ENCODE measurements at regions not wholly inside any gene's neighbourhood (a gene's known extent, or its start where the extent isn't known, plus 50 kb on each side); places are given as distances from the start of the nearest gene placed in this dataset.

DNA sequence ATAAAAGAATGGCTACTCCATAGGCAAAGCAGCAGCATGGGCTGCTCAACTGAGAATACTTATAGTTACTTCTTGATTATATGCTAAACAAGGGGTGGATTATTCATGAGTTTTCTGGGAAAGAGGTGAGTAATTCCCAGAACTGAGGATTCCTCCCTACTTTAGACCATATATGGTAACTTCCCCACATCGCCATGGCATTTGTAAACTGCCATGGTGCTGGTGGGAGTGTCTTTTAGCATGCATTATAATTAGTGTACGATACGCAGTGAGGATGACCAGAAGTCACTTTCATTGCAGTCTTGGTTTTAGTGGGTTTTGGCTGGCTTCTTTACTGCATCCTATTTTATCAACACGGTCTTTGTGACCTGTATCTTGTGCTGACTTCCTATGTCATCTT, 141.5 kb downstream of the MAGEB17 start:
- H3K18ac ChIP-seq (ENCODE audit: low read length): no peak overlapping the region
- WGBS (ENCODE audit: extremely low coverage, insufficient coverage, low lambda C conversion rate): no CpG with 5 or more reads among the region's 4 CpGs
- H3K4me3 ChIP-seq (ENCODE audit: low read length): no peak overlapping the region

DNA sequence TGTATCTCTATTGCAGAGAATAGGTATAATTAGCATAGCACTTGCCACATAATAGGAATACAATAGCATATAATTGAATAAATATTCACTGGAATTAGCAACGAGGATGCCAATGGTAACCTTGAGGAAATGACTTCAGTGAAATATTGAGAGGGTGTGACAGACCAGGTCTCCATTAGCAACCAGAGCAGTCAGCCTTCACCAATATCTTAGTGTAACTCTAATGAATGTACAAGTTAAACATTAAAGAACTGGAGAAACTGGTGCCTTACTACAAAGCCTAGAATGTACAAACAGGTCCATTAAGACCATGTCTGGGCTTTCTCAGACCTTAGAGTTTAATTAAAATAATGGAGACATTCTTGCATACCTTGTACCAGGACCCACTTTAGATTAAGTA, 143.0 kb downstream of the MAGEB17 start:
- Histone ChIP-seq H3K4ac (ENCODE audit: low read depth, low read length) (no peak overlapping the region), H3K36me3 (ENCODE audit: control insufficient read depth, insufficient read depth, low read length) (no peaks in the 10 kb centered on the region), H2BK5ac (ENCODE audit: low read length) (no peak overlapping the region), H4K5ac (ENCODE audit: low read length) (no peak overlapping the region), H3K56ac (ENCODE audit: low read length) (no peak overlapping the region), H2BK15ac (replicated peaks; ENCODE audit: low read depth) (no peak overlapping the region), H3K23ac (ENCODE audit: low read length) (no peak overlapping the region), H3K79me1 (ENCODE audit: low read length) (no peaks in the 10 kb centered on the region), H2AK5ac (ENCODE audit: low read length) (no peak overlapping the region), H3K27me3 (ENCODE audit: insufficient read depth, low read length, poor library complexity) (no peaks in the 10 kb centered on the region), H3K4me3 (ENCODE audit: low read length) (no peak overlapping the region), H2BK120ac (ENCODE audit: low read depth, low read length) (no peak overlapping the region), H3K27ac (ENCODE audit: low read depth, low read length) (no peak overlapping the region), H3K4me1 (ENCODE audit: control insufficient read depth, low read depth, low read length) (no peaks in the 10 kb centered on the region), H3K4me2 (ENCODE audit: low read length) (no peak overlapping the region), H4K8ac (ENCODE audit: low read depth, low read length) (no peak overlapping the region), H3K79me2 (ENCODE audit: control insufficient read depth, insufficient read depth, low read length) (no peaks in the 10 kb centered on the region), H3K9ac (ENCODE audit: low read length) (no peak overlapping the region), H3K18ac (ENCODE audit: low read length) (no peak overlapping the region)
- no peak for DNase-seq
- WGBS (ENCODE audit: extremely low coverage, insufficient coverage, low lambda C conversion rate): no CpG with 5 or more reads among the region's 1 CpG

More for the DNA sequence above, 141.5 kb downstream of the MAGEB17 start:
- Histone ChIP-seq H3K27me3 (ENCODE audit: insufficient read depth, low read length, poor library complexity) (no peaks in the 10 kb centered on the region), H2AK5ac (ENCODE audit: low read length) (no peak overlapping the region), H3K23ac (ENCODE audit: low read length) (no peak overlapping the region), H3K36me3 (ENCODE audit: control insufficient read depth, insufficient read depth, low read length) (no peaks in the 10 kb centered on the region), H3K79me2 (ENCODE audit: control insufficient read depth, insufficient read depth, low read length) (no peaks in the 10 kb centered on the region), H2BK120ac (ENCODE audit: low read depth, low read length) (no peak overlapping the region), H3K4ac (ENCODE audit: low read depth, low read length) (no peak overlapping the region), H2BK5ac (ENCODE audit: low read length) (no peak overlapping the region), H4K8ac (ENCODE audit: low read depth, low read length) (no peak overlapping the region), H3K56ac (ENCODE audit: low read length) (no peak overlapping the region), H3K27ac (ENCODE audit: low read depth, low read length) (no peak overlapping the region), H3K4me1 (ENCODE audit: control insufficient read depth, low read depth, low read length) (no peaks in the 10 kb centered on the region), H3K4me2 (ENCODE audit: low read length) (no peak overlapping the region), H4K5ac (ENCODE audit: low read length) (no peak overlapping the region), H2BK15ac (replicated peaks; ENCODE audit: low read depth) (no peak overlapping the region), H3K79me1 (ENCODE audit: low read length) (no peaks in the 10 kb centered on the region), H3K9ac (ENCODE audit: low read length) (no peak overlapping the region)
- DNase-seq: no peak

DNA sequence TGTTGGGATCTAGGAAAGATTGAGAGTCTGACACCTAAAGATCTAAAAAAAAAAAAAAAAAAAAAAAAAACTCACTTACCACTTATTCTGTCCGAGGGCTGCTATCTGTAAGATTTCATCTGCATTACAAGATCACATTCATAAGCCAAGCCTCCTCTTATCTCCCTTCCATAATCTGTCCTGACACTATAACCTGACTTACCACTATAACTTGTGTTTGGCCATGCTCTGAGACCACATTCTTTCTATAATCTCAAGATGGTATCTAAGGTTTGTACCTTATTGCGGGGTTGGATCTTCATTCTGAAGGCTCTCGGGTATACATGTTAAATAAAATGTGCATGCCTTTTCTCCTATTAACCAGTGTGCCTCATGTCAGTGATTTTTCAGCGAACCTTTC, 144.4 kb downstream of the MAGEB17 start:
- Histone ChIP-seq H2BK5ac (ENCODE audit: low read length) (no peak overlapping the region), H2BK15ac (replicated peaks; ENCODE audit: low read depth) (no peak overlapping the region), H4K8ac (ENCODE audit: low read depth, low read length) (no peak overlapping the region), H2BK120ac (ENCODE audit: low read depth, low read length) (no peak overlapping the region), H3K9ac (ENCODE audit: low read length) (no peak overlapping the region), H3K27ac (ENCODE audit: low read depth, low read length) (no peak overlapping the region), H3K4me3 (ENCODE audit: low read length) (no peak overlapping the region), H3K23ac (ENCODE audit: low read length) (no peak overlapping the region), H2AK5ac (ENCODE audit: low read length) (no peak overlapping the region), H3K18ac (ENCODE audit: low read length) (no peak overlapping the region), H3K4ac (ENCODE audit: low read depth, low read length) (no peak overlapping the region), H3K27me3 (ENCODE audit: insufficient read depth, low read length, poor library complexity) (no peaks in the 10 kb centered on the region), H4K5ac (ENCODE audit: low read length) (no peak overlapping the region), H3K4me1 (ENCODE audit: control insufficient read depth, low read depth, low read length) (no peaks in the 10 kb centered on the region), H3K56ac (ENCODE audit: low read length) (peak overlapping the region; percentile 15), H3K4me2 (ENCODE audit: low read length) (no peak overlapping the region), H3K79me1 (ENCODE audit: low read length) (no peaks in the 10 kb centered on the region), H3K79me2 (ENCODE audit: control insufficient read depth, insufficient read depth, low read length) (no peaks in the 10 kb centered on the region), H3K36me3 (ENCODE audit: control insufficient read depth, insufficient read depth, low read length) (no peaks in the 10 kb centered on the region)
- whole genome bisulfite sequencing (ENCODE audit: extremely low coverage, insufficient coverage, low lambda C conversion rate): no CpG with 5 or more reads among the region's 4 CpGs
- DNase-seq: peak; percentile 45

DNA sequence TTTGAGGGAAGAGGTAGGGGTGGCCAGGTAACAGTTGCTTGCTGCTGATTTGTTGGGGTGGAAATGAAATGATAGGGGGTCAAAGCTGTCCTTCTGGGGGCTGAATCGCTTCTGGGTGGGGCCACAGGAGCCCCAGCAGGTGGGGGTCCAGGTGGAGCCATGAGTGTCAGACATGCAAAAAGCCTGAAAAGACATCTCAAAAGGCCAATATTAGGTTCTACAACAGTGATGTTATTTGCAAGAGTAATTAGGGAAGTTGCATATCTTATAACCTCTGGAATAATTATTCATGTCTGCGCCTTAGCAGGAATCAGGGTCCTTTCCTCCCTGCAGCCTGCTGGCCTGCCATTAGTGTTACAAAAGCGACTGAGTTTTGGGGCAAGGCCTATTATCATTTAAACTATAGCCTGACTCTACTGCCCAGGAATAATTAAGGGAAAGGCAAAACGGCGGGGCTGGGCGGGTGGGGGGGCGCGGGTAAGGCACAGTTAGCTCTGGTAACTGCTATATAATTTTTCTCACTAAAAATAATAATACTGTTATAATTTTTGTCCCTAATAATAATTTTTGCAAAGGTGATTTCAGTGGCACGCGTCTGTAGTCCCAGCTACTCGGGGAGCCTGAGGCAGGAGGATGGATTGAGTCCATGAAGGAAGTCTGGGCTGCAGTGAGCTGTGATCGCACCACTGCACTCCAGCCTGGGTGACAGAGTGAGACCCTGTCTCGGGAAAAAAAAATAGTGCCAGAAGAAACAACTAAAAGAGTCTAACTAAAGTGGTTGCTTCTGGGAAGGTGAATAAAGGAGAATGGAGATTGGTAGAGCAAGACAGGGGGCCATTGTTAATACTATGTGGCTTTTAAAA, 145.7 kb downstream of the MAGEB17 start:
- H3K27ac ChIP-seq (ENCODE audit: low read depth, low read length): no peak overlapping the region
- no peak overlapping the region for H4K8ac ChIP-seq (ENCODE audit: low read depth, low read length)
- no peak overlapping the region for H3K9ac ChIP-seq (ENCODE audit: low read length)
- H2BK120ac ChIP-seq (ENCODE audit: low read depth, low read length): no peak overlapping the region
- H3K4me3 ChIP-seq (ENCODE audit: low read length): no peak overlapping the region
- no peak overlapping the region for H3K4me2 ChIP-seq (ENCODE audit: low read length)
- H2BK15ac ChIP-seq (replicated peaks; ENCODE audit: low read depth): no peak overlapping the region
- no peak overlapping the region for H2BK5ac ChIP-seq (ENCODE audit: low read length)
- no peak overlapping the region for H2AK5ac ChIP-seq (ENCODE audit: low read length)
- DNase-seq: no peak
- no peaks in the 10 kb centered on the region for H3K27me3 ChIP-seq (ENCODE audit: insufficient read depth, low read length, poor library complexity)
- H3K4me1 ChIP-seq (ENCODE audit: control insufficient read depth, low read depth, low read length): no peaks in the 10 kb centered on the region
- no peak overlapping the region for H3K18ac ChIP-seq (ENCODE audit: low read length)
- H3K79me1 ChIP-seq (ENCODE audit: low read length): no peaks in the 10 kb centered on the region
- no peak overlapping the region for H4K5ac ChIP-seq (ENCODE audit: low read length)
- H3K36me3 ChIP-seq (ENCODE audit: control insufficient read depth, insufficient read depth, low read length): no peaks in the 10 kb centered on the region
- H3K79me2 ChIP-seq (ENCODE audit: control insufficient read depth, insufficient read depth, low read length): no peaks in the 10 kb centered on the region
- peak overlapping the region; percentile 55 for H3K4ac ChIP-seq (ENCODE audit: low read depth, low read length)
- H3K56ac ChIP-seq (ENCODE audit: low read length): peak overlapping the region; percentile 64
- WGBS (ENCODE audit: extremely low coverage, insufficient coverage, low lambda C conversion rate): no CpG with 5 or more reads among the region's 13 CpGs
- no peak overlapping the region for H3K23ac ChIP-seq (ENCODE audit: low read length)

DNA sequence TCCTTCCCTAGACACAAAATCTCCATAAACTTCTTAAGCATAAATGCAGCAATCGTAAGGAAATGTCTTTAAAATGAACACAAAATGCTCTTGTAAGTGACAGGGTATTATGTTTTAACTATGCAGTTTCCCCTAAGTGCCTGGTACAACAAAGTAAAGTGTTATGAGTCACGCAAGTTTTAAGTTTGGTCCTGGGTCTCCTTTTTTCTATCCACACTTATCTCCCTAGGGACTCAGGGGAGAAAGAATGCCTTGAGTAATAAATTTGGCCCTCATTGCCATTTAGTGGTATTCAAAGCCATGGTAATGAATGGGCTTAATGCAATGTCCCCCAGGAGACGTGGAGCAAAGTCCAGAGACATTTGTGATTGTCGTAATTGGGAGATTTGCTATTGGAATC, 149.1 kb downstream of the MAGEB17 start:
- Histone ChIP-seq H4K8ac (ENCODE audit: low read depth, low read length) (no peak overlapping the region), H2BK5ac (ENCODE audit: low read length) (no peak overlapping the region), H3K27ac (ENCODE audit: low read depth, low read length) (no peak overlapping the region), H3K4me3 (ENCODE audit: low read length) (no peak overlapping the region), H3K4me1 (ENCODE audit: control insufficient read depth, low read depth, low read length) (no peaks in the 10 kb centered on the region), H3K18ac (ENCODE audit: low read length) (no peak overlapping the region), H2BK120ac (ENCODE audit: low read depth, low read length) (peak overlapping the region; percentile 45), H3K27me3 (ENCODE audit: insufficient read depth, low read length, poor library complexity) (no peaks in the 10 kb centered on the region), H3K4ac (ENCODE audit: low read depth, low read length) (no peak overlapping the region), H3K56ac (ENCODE audit: low read length) (no peak overlapping the region), H2BK15ac (replicated peaks; ENCODE audit: low read depth) (no peak overlapping the region), H3K79me2 (ENCODE audit: control insufficient read depth, insufficient read depth, low read length) (no peaks in the 10 kb centered on the region), H3K23ac (ENCODE audit: low read length) (no peak overlapping the region), H3K9ac (ENCODE audit: low read length) (no peak overlapping the region), H3K36me3 (ENCODE audit: control insufficient read depth, insufficient read depth, low read length) (no peaks in the 10 kb centered on the region), H2AK5ac (ENCODE audit: low read length) (no peak overlapping the region), H3K79me1 (ENCODE audit: low read length) (no peaks in the 10 kb centered on the region), H3K4me2 (ENCODE audit: low read length) (no peak overlapping the region), H4K5ac (ENCODE audit: low read length) (no peak overlapping the region)
- no CpG with 5 or more reads among the region's 4 CpGs for WGBS (ENCODE audit: extremely low coverage, insufficient coverage, low lambda C conversion rate)
- no peak for DNase-seq

DNA sequence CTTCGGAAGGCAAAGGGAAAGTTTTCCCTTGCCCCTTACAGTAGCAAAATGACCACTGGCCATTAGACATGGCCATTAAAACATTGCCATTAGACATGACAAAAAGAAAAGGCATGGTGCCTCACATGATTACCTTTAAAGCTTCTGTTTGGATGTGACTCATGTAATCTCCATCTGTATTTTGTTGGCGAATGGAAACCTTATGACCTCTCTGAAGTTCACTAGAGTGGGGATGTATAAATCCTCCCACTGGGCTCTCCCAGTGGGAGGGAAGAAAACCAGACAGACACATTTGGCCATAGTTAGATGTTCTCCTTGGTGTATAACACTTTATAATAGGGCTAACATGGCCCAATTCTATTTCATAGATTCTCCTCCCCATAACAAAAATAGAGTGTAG, 152.6 kb downstream of the MAGEB17 start:
- DNase-seq: no peak
- H3K79me2 ChIP-seq (ENCODE audit: control insufficient read depth, insufficient read depth, low read length): no peaks in the 10 kb centered on the region
- no CpG with 5 or more reads among the region's 2 CpGs for WGBS (ENCODE audit: extremely low coverage, insufficient coverage, low lambda C conversion rate)

More for the DNA sequence above, 152.6 kb downstream of the MAGEB17 start:
- H3K56ac ChIP-seq (ENCODE audit: low read length): no peak overlapping the region
- H4K5ac ChIP-seq (ENCODE audit: low read length): no peak overlapping the region
- H4K8ac ChIP-seq (ENCODE audit: low read depth, low read length): no peak overlapping the region
- no peak overlapping the region for H3K4me3 ChIP-seq (ENCODE audit: low read length)
- H2BK120ac ChIP-seq (ENCODE audit: low read depth, low read length): no peak overlapping the region
- H3K23ac ChIP-seq (ENCODE audit: low read length): no peak overlapping the region
- no peak overlapping the region for H3K4ac ChIP-seq (ENCODE audit: low read depth, low read length)
- no peaks in the 10 kb centered on the region for H3K79me1 ChIP-seq (ENCODE audit: low read length)
- H3K27me3 ChIP-seq (ENCODE audit: insufficient read depth, low read length, poor library complexity): no peaks in the 10 kb centered on the region
- H3K27ac ChIP-seq (ENCODE audit: low read depth, low read length): no peak overlapping the region
- H2AK5ac ChIP-seq (ENCODE audit: low read length): no peak overlapping the region
- no peak overlapping the region for H3K9ac ChIP-seq (ENCODE audit: low read length)
- no peak overlapping the region for H2BK5ac ChIP-seq (ENCODE audit: low read length)
- H2BK15ac ChIP-seq (replicated peaks; ENCODE audit: low read depth): no peak overlapping the region
- no peak overlapping the region for H3K18ac ChIP-seq (ENCODE audit: low read length)
- H3K36me3 ChIP-seq (ENCODE audit: control insufficient read depth, insufficient read depth, low read length): no peaks in the 10 kb centered on the region
- H3K4me2 ChIP-seq (ENCODE audit: low read length): no peak overlapping the region
- no peaks in the 10 kb centered on the region for H3K4me1 ChIP-seq (ENCODE audit: control insufficient read depth, low read depth, low read length)
